ENCODE measurements at regions not wholly inside any gene's neighbourhood (a gene's known extent, or its start where the extent isn't known, plus 50 kb on each side); places are given as distances from the start of the nearest gene placed in this dataset.

DNA sequence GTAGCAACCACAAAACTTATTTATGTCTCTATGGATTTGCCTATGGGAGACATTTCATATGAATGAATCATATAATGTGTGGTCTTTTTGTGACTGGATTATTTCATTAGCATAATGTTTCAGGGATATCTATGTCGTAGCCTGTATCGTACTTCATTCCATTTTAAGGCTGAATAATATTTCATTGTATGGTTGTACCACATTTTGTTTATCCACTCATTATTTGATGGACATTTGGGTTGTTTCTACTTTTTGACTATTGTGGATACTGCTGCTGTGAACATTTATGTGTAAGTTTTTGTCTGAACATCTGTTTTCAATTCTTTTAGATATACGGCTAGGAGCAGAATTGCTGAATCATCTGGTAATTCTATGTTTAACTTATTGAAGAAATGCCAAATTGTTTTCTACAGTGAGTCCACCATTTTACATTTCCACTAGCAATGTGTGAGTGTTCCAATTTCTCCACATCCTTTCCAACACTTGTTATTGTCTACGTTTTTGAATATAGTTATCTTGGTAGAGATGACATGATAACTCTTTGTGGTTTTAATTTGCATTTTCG lies 134.4 kb upstream of the DAZL start:
- Histone ChIP-seq H3K27me3 (ENCODE audit: insufficient read depth, low read length, poor library complexity, severe bottlenecking) (no peaks in the 10 kb centered on the region), H3K9me3 (ENCODE audit: low read length) (no peaks in the 10 kb centered on the region), H3K4me1 (ENCODE audit: insufficient read depth, low read length) (no peaks in the 10 kb centered on the region), H3K36me3 (ENCODE audit: insufficient read depth, low read length) (no peaks in the 10 kb centered on the region), H3K27ac (ENCODE audit: low read depth, low read length) (no peak overlapping the region), H3K4me3 (ENCODE audit: low read length) (no peak overlapping the region)
- Mint-ChIP-seq H3K4me3 (no peak overlapping the region), H3K36me3 (peaks cover 0 to 21% (median 0%) of the 10 kb centered on the region in 3 donors), H3K9me3 (peaks cover 3 to 8% (median 5%) of the 10 kb centered on the region in 5 donors), H3K4me1 (no peaks in the 10 kb centered on the region), H3K27me3 (peaks cover 0 to 2% of the 10 kb centered on the region in 2 donors), H3K27ac (no peak overlapping the region)
- ChIA-PET CTCF (no interaction called here), POLR2A (no interaction called here)
- DNase-seq: no peak

DNA sequence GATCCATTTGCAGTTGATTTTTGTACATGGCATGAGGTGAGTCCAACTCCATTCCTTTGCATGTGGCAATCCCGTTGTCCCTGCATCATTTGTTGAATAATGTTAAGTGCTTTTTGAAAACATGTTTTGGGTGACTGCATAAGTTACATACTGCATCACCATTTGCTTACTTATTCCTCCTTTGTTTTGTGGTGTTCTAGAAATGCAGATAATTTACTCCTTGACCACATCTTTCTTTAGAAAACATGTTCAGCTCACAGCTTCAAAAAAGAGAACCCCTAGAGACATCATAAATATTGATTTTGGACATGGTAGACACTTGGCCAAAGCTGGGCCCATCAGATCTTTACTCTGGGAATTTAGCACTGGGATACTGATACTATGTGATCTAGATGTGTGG lies 135.3 kb upstream of the DAZL start:
- Mint-ChIP-seq H3K36me3 (peaks cover 0 to 17% (median 0%) of the 10 kb centered on the region in 3 donors), H3K4me1 (no peaks in the 10 kb centered on the region), H3K9me3 (peaks cover 0 to 3% (median 2%) of the 10 kb centered on the region in 5 donors), H3K4me3 (no peak overlapping the region), H3K27ac (no peak overlapping the region), H3K27me3 (peaks cover 0 to 2% of the 10 kb centered on the region in 2 donors)
- ChIA-PET CTCF (no interaction called here), POLR2A (no interaction called here)
- DNase-seq: no peak
- Histone ChIP-seq H3K9me3 (ENCODE audit: low read length) (no peaks in the 10 kb centered on the region), H3K27me3 (ENCODE audit: insufficient read depth, low read length, poor library complexity, severe bottlenecking) (no peaks in the 10 kb centered on the region), H3K4me1 (ENCODE audit: insufficient read depth, low read length) (no peaks in the 10 kb centered on the region), H3K36me3 (ENCODE audit: insufficient read depth, low read length) (no peaks in the 10 kb centered on the region), H3K27ac (ENCODE audit: low read depth, low read length) (no peak overlapping the region), H3K4me3 (ENCODE audit: low read length) (no peak overlapping the region)

DNA sequence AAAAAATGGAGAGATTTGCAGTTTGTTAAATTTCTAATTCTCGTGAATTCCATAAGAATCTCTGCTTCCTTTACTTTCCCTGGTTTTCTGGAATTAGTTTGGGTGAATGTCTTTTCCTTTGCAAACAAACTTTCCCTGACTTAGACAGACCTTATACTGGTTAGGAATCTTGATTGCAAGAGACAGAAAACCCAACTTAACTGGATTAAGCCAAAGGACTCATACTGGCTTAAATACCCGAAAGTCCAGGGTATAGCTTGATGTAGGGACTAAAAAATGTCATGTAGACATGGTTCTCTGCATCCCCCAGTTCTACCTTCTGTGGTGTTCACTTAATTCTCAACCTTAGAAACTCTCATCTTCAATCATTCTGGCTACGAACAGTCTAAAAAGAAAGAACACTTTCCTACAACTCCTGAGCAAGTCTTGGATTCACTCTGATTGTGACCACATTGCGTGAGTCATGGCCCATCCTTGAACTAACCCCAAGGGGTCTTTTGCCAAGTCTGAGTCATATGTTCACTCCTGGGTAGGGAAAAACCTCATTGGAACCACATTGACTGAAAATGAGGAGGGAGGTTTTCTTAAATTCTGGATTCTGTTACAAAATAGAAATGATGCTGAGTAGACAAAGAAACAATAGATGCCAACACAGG lies 136.0 kb upstream of the DAZL start:
- Mint-ChIP-seq H3K27me3 (peaks cover 0 to 4% of the 10 kb centered on the region in 2 donors), H3K36me3 (peaks cover 0 to 13% (median 0%) of the 10 kb centered on the region in 3 donors), H3K4me1 (no peaks in the 10 kb centered on the region), H3K9me3 (peaks cover 0 to 1% (median 0%) of the 10 kb centered on the region in 5 donors), H3K27ac (no peak overlapping the region), H3K4me3 (no peak overlapping the region)
- no peak for DNase-seq
- Histone ChIP-seq H3K36me3 (ENCODE audit: insufficient read depth, low read length) (no peaks in the 10 kb centered on the region), H3K27me3 (ENCODE audit: insufficient read depth, low read length, poor library complexity, severe bottlenecking) (no peaks in the 10 kb centered on the region), H3K4me3 (ENCODE audit: low read length) (no peak overlapping the region), H3K9me3 (ENCODE audit: low read length) (no peaks in the 10 kb centered on the region), H3K27ac (ENCODE audit: low read depth, low read length) (no peak overlapping the region), H3K4me1 (ENCODE audit: insufficient read depth, low read length) (no peaks in the 10 kb centered on the region)
- POLR2A ChIA-PET: no interaction called here
- CTCF ChIA-PET: no interaction called here

DNA sequence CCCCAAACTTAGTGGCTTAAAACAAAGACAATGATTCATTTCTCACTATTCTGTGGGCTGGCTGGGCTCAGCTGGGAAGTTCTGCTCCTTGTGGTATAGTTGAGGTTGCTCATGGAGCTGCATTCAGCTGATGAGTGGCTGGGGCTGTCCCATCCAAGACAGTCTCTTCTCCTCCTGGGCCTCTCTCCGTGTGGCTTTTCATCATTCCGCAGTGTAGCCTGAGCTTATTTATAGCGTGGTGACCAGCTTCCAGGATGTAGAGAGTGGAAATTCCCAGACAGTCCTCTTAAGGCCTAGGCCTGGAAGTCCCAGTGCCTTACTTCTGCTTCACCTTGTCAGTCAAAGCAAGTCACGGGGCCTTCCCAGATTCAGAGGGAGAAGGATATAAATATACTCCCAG lies 136.7 kb upstream of the DAZL start:
- POLR2A ChIA-PET: no interaction called here
- Histone ChIP-seq H3K36me3 (ENCODE audit: insufficient read depth, low read length) (no peaks in the 10 kb centered on the region), H3K4me3 (ENCODE audit: low read length) (no peak overlapping the region), H3K27ac (ENCODE audit: low read depth, low read length) (no peak overlapping the region), H3K9me3 (ENCODE audit: low read length) (no peaks in the 10 kb centered on the region), H3K4me1 (ENCODE audit: insufficient read depth, low read length) (no peaks in the 10 kb centered on the region), H3K27me3 (ENCODE audit: insufficient read depth, low read length, poor library complexity, severe bottlenecking) (no peaks in the 10 kb centered on the region)
- no peak overlapping the region for H3K4me3 Mint-ChIP-seq
- CTCF ChIA-PET: no interaction called here
- H3K27me3 Mint-ChIP-seq: peaks cover 0 to 4% of the 10 kb centered on the region in 2 donors
- no peak for DNase-seq
- H3K27ac Mint-ChIP-seq: no peak overlapping the region
- H3K36me3 Mint-ChIP-seq: peaks cover 0 to 13% (median 0%) of the 10 kb centered on the region in 3 donors
- peaks cover 0 to 1% (median 0%) of the 10 kb centered on the region in 5 donors for H3K9me3 Mint-ChIP-seq
- no peaks in the 10 kb centered on the region for H3K4me1 Mint-ChIP-seq

DNA sequence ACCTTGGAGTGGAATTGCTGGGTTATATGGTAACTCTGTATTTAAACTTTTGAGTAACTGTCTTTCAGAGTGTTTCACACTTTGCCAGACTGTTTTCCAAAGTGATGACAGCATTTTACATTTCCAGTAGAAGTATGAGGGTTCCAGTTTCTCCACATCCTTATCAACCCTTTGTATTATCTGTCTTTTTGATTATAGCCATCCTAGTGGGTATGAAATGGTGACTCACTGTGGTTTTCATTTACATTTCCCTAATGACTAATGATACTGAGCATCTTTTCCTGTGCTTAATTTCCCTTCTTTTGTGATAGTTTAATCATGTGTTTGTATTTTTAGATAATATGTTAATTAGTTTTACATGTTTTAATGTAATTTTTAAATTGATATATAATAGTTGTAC lies 138.1 kb upstream of the DAZL start:
- H3K27ac Mint-ChIP-seq: no peak overlapping the region
- Histone ChIP-seq H3K4me1 (ENCODE audit: insufficient read depth, low read length) (no peaks in the 10 kb centered on the region), H3K27me3 (ENCODE audit: insufficient read depth, low read length, poor library complexity, severe bottlenecking) (no peaks in the 10 kb centered on the region), H3K4me3 (ENCODE audit: low read length) (no peak overlapping the region), H3K36me3 (ENCODE audit: insufficient read depth, low read length) (no peaks in the 10 kb centered on the region), H3K9me3 (ENCODE audit: low read length) (no peaks in the 10 kb centered on the region), H3K27ac (ENCODE audit: low read depth, low read length) (no peak overlapping the region)
- DNase-seq: no peak
- H3K27me3 Mint-ChIP-seq: peaks cover 0 to 4% of the 10 kb centered on the region in 2 donors
- H3K4me3 Mint-ChIP-seq: no peak overlapping the region
- peaks cover 0 to 1% (median 0%) of the 10 kb centered on the region in 5 donors for H3K9me3 Mint-ChIP-seq
- no peaks in the 10 kb centered on the region for H3K4me1 Mint-ChIP-seq
- ChIA-PET POLR2A (no interaction called here), CTCF (no interaction called here)
- H3K36me3 Mint-ChIP-seq: peaks cover 0 to 9% (median 0%) of the 10 kb centered on the region in 3 donors

DNA sequence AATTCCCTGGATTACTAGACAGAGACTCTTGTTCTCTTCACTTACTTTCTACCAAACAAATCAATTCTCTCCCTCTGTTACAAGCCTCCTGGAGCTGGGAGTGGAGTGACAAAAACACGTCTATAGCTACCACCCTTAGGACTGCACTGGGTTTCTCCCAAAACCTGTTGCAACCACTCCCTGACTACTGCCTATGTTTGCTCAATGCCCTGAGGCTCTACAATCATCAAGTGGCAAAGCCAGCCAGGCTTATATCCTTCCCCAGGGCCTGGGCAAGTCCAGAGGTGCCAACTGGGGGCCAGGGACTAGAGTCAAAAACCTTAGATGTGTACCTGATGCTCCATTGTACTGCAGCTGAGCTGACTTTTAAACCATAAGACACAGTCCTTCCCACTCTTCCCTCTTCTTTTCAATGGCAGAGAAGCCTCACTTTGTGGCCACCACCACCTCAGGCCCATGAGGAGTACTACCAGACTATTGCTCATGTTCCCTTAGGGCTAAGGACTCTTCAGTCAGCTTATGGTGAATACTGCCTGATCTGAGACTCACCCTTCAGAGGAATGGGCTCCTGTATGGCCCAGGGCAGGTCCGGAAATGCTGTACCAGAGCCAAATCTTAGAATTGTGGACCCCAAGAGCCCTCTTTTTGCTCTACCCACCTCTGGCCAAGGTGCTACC lies 125.4 kb upstream of the PLCL2 start:
- CTCF ChIA-PET: no interaction called here
- no peak overlapping the region for H3K27ac Mint-ChIP-seq
- no peaks in the 10 kb centered on the region for H3K36me3 ChIP-seq (ENCODE audit: insufficient read depth, low read length)
- peaks cover 0 to 21% (median 2%) of the 10 kb centered on the region in 3 donors for H3K36me3 Mint-ChIP-seq
- H3K9me3 Mint-ChIP-seq: no peaks in the 10 kb centered on the region
- H3K4me3 Mint-ChIP-seq: no peak overlapping the region
- H3K4me3 ChIP-seq (ENCODE audit: low read length): no peak overlapping the region
- no peaks in the 10 kb centered on the region for H3K4me1 ChIP-seq (ENCODE audit: insufficient read depth, low read length)
- no peaks in the 10 kb centered on the region for H3K27me3 ChIP-seq (ENCODE audit: insufficient read depth, low read length, poor library complexity, severe bottlenecking)
- no peak overlapping the region for H3K27ac ChIP-seq (ENCODE audit: low read depth, low read length)
- peaks cover 0 to 2% of the 10 kb centered on the region in 2 donors for H3K27me3 Mint-ChIP-seq
- no peak for DNase-seq
- POLR2A ChIA-PET: no interaction called here
- H3K9me3 ChIP-seq (ENCODE audit: low read length): no peaks in the 10 kb centered on the region
- H3K4me1 Mint-ChIP-seq: peaks cover 4 to 5% (median 4%) of the 10 kb centered on the region in 3 donors

DNA sequence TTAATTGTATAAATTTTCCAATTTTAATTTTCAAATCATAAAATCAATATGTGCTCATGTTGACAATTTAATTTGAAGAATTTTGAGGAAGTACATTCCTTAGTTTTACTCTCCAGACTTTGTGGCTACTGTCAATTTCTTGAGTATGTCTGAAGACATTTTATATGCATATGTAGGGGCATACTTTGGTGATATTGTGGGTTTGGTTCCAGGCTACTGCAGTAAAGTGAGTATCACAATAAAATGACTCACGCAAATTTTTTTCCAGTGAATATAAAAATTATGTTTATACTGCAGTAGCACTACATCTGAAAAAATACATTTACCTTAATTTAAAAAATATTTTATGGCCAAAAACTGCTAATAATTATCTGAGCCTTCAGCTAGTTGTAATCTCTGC lies 123.2 kb upstream of the PLCL2 start:
- Mint-ChIP-seq H3K27ac (no peak overlapping the region), H3K27me3 (peaks cover 2% of the 10 kb centered on the region in 2 donors), H3K4me1 (peaks cover 4 to 5% (median 4%) of the 10 kb centered on the region in 3 donors), H3K9me3 (no peaks in the 10 kb centered on the region), H3K36me3 (peaks cover 0 to 16% (median 2%) of the 10 kb centered on the region in 3 donors), H3K4me3 (no peak overlapping the region)
- POLR2A ChIA-PET: no interaction called here
- Histone ChIP-seq H3K27ac (ENCODE audit: low read depth, low read length) (no peak overlapping the region), H3K36me3 (ENCODE audit: insufficient read depth, low read length) (no peaks in the 10 kb centered on the region), H3K4me1 (ENCODE audit: insufficient read depth, low read length) (no peaks in the 10 kb centered on the region), H3K9me3 (ENCODE audit: low read length) (no peaks in the 10 kb centered on the region), H3K4me3 (ENCODE audit: low read length) (no peak overlapping the region), H3K27me3 (ENCODE audit: insufficient read depth, low read length, poor library complexity, severe bottlenecking) (no peaks in the 10 kb centered on the region)
- CTCF ChIA-PET: no interaction called here
- DNase-seq: no peak

DNA sequence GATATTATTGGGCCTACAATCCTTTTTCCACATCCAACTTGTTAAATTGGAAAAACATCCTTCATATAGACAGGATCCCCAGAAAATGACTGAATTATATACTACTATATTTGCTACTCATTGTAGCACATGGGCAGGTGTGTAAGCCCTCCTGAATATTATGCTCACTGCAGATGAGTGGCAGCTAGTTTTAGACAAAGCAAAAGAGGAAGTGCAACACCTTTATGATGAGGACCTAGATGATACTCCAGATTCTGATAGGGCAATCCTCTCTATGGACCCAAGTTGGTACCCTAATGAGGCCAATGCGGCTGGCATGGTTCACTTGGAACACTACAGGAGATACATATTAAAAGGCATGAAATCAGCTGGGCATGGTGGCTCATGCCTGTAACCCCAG lies 119.1 kb upstream of the PLCL2 start:
- Histone ChIP-seq H3K36me3 (ENCODE audit: insufficient read depth, low read length) (no peaks in the 10 kb centered on the region), H3K27me3 (ENCODE audit: insufficient read depth, low read length, poor library complexity, severe bottlenecking) (no peaks in the 10 kb centered on the region), H3K9me3 (ENCODE audit: low read length) (no peaks in the 10 kb centered on the region), H3K4me3 (ENCODE audit: low read length) (no peak overlapping the region), H3K27ac (ENCODE audit: low read depth, low read length) (no peak overlapping the region), H3K4me1 (ENCODE audit: insufficient read depth, low read length) (no peaks in the 10 kb centered on the region)
- DNase-seq: no peak
- no peak overlapping the region for H3K4me3 Mint-ChIP-seq
- H3K9me3 Mint-ChIP-seq: no peaks in the 10 kb centered on the region
- peaks cover 0 to 16% (median 2%) of the 10 kb centered on the region in 3 donors for H3K36me3 Mint-ChIP-seq
- H3K27ac Mint-ChIP-seq: no peak overlapping the region
- peaks cover 2 to 3% of the 10 kb centered on the region in 2 donors for H3K27me3 Mint-ChIP-seq
- CTCF ChIA-PET: no interaction called here
- H3K4me1 Mint-ChIP-seq: no peaks in the 10 kb centered on the region
- POLR2A ChIA-PET: no interaction called here

Data from CD8-positive, alpha-beta memory T cell (primary cell).